T1000 (cell line): ENCODE measurements at regions not wholly inside any gene's neighbourhood (a gene's known extent, or its start where the extent isn't known, plus 50 kb on each side); places are given as distances from the start of the nearest gene placed in this dataset.
"Not testable (repeated sequence)": the region's sequence is repeated elsewhere in the genome, so short reads cannot be mapped to it uniquely, and the experiment has no call there.

Source experiments
- DNase-seq: peaks from one replicate; lab custom pipeline; 2025; ENCODE audit warnings: mixed read lengths; lab: John Stamatoyannopoulos, UW

- DNase-seq = not testable (repeated sequence)
Observed at GRCh38 chr4:186847429-186848131, 123.9 kb upstream of the FAT1 start.

- DNase-seq = no peak
Observed at GRCh38 chr4:186848437-186848836, 124.8 kb upstream of the FAT1 start.

- DNase-seq = no peak
Observed at GRCh38 chr4:186851291-186852072, 127.8 kb upstream of the FAT1 start.

GRCh38 chr4:186852073-186852420, 128.4 kb upstream of the FAT1 start:
- no peak for DNase-seq

GRCh38 chr4:186852964-186853391, 129.3 kb upstream of the FAT1 start:
- no peak for DNase-seq

GRCh38 chr4:186854256-186854655, 130.6 kb upstream of the FAT1 start:
- DNase-seq = no peak

GRCh38 chr4:186855111-186855510, 131.5 kb upstream of the FAT1 start:
- no peak for DNase-seq

GRCh38 chr4:186857793-186858192, 134.1 kb upstream of the FAT1 start:
- no peak for DNase-seq

- DNase-seq = no peak
Observed at GRCh38 chr4:186858355-186858754, 134.7 kb upstream of the FAT1 start.

GRCh38 chr4:186859420-186859819, 135.8 kb upstream of the FAT1 start:
- no peak for DNase-seq

- DNase-seq = no peak
Observed at GRCh38 chr4:186861317-186861716, 137.7 kb upstream of the FAT1 start.

- DNase-seq = no peak
Observed at GRCh38 chr4:186871856-186872255, 148.2 kb upstream of the FAT1 start.

GRCh38 chr4:186873095-186873494, 149.4 kb upstream of the FAT1 start:
- DNase-seq = not testable (repeated sequence)

- DNase-seq = no peak
Observed at GRCh38 chr4:186875476-186875875, 151.8 kb upstream of the FAT1 start.

- no peak for DNase-seq
Observed at GRCh38 chr4:186876961-186877626, 153.4 kb upstream of the FAT1 start.

- DNase-seq = no peak
Observed at GRCh38 chr4:186878203-186878776, 154.6 kb upstream of the FAT1 start.

GRCh38 chr4:186881521-186882220, 158.0 kb upstream of the FAT1 start:
- no peak for DNase-seq

GRCh38 chr4:186882293-186882692, 158.6 kb upstream of the FAT1 start:
- DNase-seq = no peak

- no peak for DNase-seq
Observed at GRCh38 chr4:186885289-186885688, 161.6 kb upstream of the FAT1 start.

GRCh38 chr4:186886759-186887158, 163.1 kb upstream of the FAT1 start:
- DNase-seq = no peak

- DNase-seq = no peak
Observed at GRCh38 chr4:186887291-186887700, 163.6 kb upstream of the FAT1 start.

GRCh38 chr4:186887752-186888151, 164.1 kb upstream of the FAT1 start:
- no peak for DNase-seq
